ENCODE measurements at regions not wholly inside any gene's neighbourhood (a gene's known extent, or its start where the extent isn't known, plus 50 kb on each side); places are given as distances from the start of the nearest gene placed in this dataset.
"Not testable (repeated sequence)": the region's sequence is repeated elsewhere in the genome, so short reads cannot be mapped to it uniquely, and the experiment has no call there.

GRCh38 chr12:67107751-67108269 lies 161.3 kb upstream of the CAND1 start:
- no peak overlapping the region for H4K8ac ChIP-seq (ENCODE audit: low read length)
- H3K9me3 ChIP-seq (ENCODE audit: control insufficient read depth, low read length): peaks cover 50% of the 10 kb centered on the region
- no peak overlapping the region for H2BK5ac ChIP-seq (ENCODE audit: low read depth, low read length, poor library complexity, severe bottlenecking)
- no peak for DNase-seq
- H4K91ac ChIP-seq (ENCODE audit: low read length): no peak overlapping the region
- no peak overlapping the region for H3K4ac ChIP-seq (ENCODE audit: low read depth in 1 of 2, low read length in 2 of 2)
- H2BK12ac ChIP-seq (ENCODE audit: low read length in 2 of 2): no peak overlapping the region
- no peak overlapping the region for H3K18ac ChIP-seq (ENCODE audit: low read depth in 1 of 2, low read length in 2 of 2)
- no peak overlapping the region for H3K4me3 ChIP-seq (ENCODE audit: insufficient read depth in 1 of 2, low read depth in 1 of 2, low read length in 2 of 2)
- no peak overlapping the region for H3K4me2 ChIP-seq (ENCODE audit: low read length, poor library complexity, severe bottlenecking)
- no peak overlapping the region for H3K27ac ChIP-seq (ENCODE audit: low read length, poor library complexity, severe bottlenecking)
- no peak overlapping the region for H2BK15ac ChIP-seq (ENCODE audit: low read depth, poor library complexity, severe bottlenecking)
- H3K27me3 ChIP-seq (ENCODE audit: control insufficient read depth in 1 of 2, insufficient read depth in 1 of 2, low read length in 2 of 2): peaks cover 2% of the 10 kb centered on the region in 2 experiments
- no peak overlapping the region for H2AK5ac ChIP-seq (ENCODE audit: low read length, severe bottlenecking)
- H2BK120ac ChIP-seq (ENCODE audit: low read depth, low read length): no peak overlapping the region
- WGBS: 67% methylated on average over 1 of the region's 1 CpG
- no peaks in the 10 kb centered on the region for H3K36me3 ChIP-seq (ENCODE audit: control insufficient read depth in 1 of 2, insufficient read depth in 2 of 2, low read depth in 1 of 2, low read length in 2 of 2)
- H3K14ac ChIP-seq (ENCODE audit: low read length in 2 of 2): no peak overlapping the region
- no peaks in the 10 kb centered on the region for H3K79me1 ChIP-seq (replicated peaks; ENCODE audit: low read length, poor library complexity, severe bottlenecking)
- no peaks in the 10 kb centered on the region for H3K4me1 ChIP-seq (ENCODE audit: control insufficient read depth, insufficient read depth, low read depth, low read length)
- no peak overlapping the region for H3K23ac ChIP-seq (ENCODE audit: low read length in 2 of 2)
- no peak overlapping the region for H3K9ac ChIP-seq (ENCODE audit: low read length)
- no peak overlapping the region for H2AFZ ChIP-seq (ENCODE audit: low read depth, low read length)

GRCh38 chr12:67110345-67110744 lies 158.8 kb upstream of the CAND1 start:
- not testable (repeated sequence) for H3K4me2 ChIP-seq (ENCODE audit: low read length, poor library complexity, severe bottlenecking); H3K4ac ChIP-seq (ENCODE audit: low read depth in 1 of 2, low read length in 2 of 2); H3K79me1 ChIP-seq (replicated peaks; ENCODE audit: low read length, poor library complexity, severe bottlenecking); H2AK5ac ChIP-seq (ENCODE audit: low read length, severe bottlenecking); H3K27ac ChIP-seq (ENCODE audit: low read length, poor library complexity, severe bottlenecking); DNase-seq; H2BK15ac ChIP-seq (ENCODE audit: low read depth, poor library complexity, severe bottlenecking); H2BK5ac ChIP-seq (ENCODE audit: low read depth, low read length, poor library complexity, severe bottlenecking); H2AFZ ChIP-seq (ENCODE audit: low read depth, low read length); H3K9ac ChIP-seq (ENCODE audit: low read length); H3K14ac ChIP-seq (ENCODE audit: low read length in 2 of 2); H3K4me1 ChIP-seq (ENCODE audit: control insufficient read depth, insufficient read depth, low read depth, low read length); H4K8ac ChIP-seq (ENCODE audit: low read length); H3K23ac ChIP-seq (ENCODE audit: low read length in 2 of 2); H2BK12ac ChIP-seq (ENCODE audit: low read length in 2 of 2); H3K36me3 ChIP-seq (ENCODE audit: control insufficient read depth in 1 of 2, insufficient read depth in 2 of 2, low read depth in 1 of 2, low read length in 2 of 2); H3K27me3 ChIP-seq (ENCODE audit: control insufficient read depth in 1 of 2, insufficient read depth in 1 of 2, low read length in 2 of 2); H3K4me3 ChIP-seq (ENCODE audit: insufficient read depth in 1 of 2, low read depth in 1 of 2, low read length in 2 of 2); H4K91ac ChIP-seq (ENCODE audit: low read length); H3K18ac ChIP-seq (ENCODE audit: low read depth in 1 of 2, low read length in 2 of 2); H2BK120ac ChIP-seq (ENCODE audit: low read depth, low read length)
- H3K9me3 ChIP-seq (ENCODE audit: control insufficient read depth, low read length): peaks cover 36% of the 10 kb centered on the region
- WGBS: 100% methylated on average over 2 of the region's 2 CpGs

GRCh38 chr12:67111182-67111581 lies 158.0 kb upstream of the CAND1 start:
- no peaks in the 10 kb centered on the region for H3K4me1 ChIP-seq (ENCODE audit: control insufficient read depth, insufficient read depth, low read depth, low read length)

DNA sequence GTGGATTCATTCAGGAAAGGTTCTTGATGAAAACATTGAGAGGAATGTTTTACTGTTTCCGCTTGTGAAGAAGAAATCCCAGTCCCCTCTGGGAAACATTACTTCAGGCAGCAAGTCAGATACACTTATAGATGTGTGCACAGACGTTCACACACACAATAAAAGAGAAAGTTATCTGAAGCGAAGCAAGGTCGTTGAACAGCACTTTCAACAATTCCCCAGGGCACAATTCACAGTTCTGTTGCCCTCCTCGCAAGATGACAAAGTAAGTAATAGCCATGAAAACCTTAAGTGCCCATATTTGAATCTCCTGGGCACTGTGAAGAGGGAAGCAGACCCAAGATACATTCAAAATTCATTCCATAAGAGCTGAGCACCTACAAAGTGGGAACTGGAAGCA lies 156.6 kb upstream of the CAND1 start:
- Histone ChIP-seq H4K8ac (ENCODE audit: low read length) (no peak overlapping the region), H3K9me3 (ENCODE audit: control insufficient read depth, low read length) (peaks cover 17% of the 10 kb centered on the region), H2BK15ac (ENCODE audit: low read depth, poor library complexity, severe bottlenecking) (no peak overlapping the region), H3K27me3 (ENCODE audit: control insufficient read depth in 1 of 2, insufficient read depth in 1 of 2, low read length in 2 of 2) (peaks cover 5 to 8% of the 10 kb centered on the region in 2 experiments), H2AFZ (ENCODE audit: low read depth, low read length) (no peak overlapping the region), H3K4ac (ENCODE audit: low read depth in 1 of 2, low read length in 2 of 2) (no peak overlapping the region), H3K9ac (ENCODE audit: low read length) (no peak overlapping the region), H3K14ac (ENCODE audit: low read length in 2 of 2) (no peak overlapping the region), H2AK5ac (ENCODE audit: low read length, severe bottlenecking) (no peak overlapping the region), H3K18ac (ENCODE audit: low read depth in 1 of 2, low read length in 2 of 2) (no peak overlapping the region), H3K4me1 (ENCODE audit: control insufficient read depth, insufficient read depth, low read depth, low read length) (no peaks in the 10 kb centered on the region), H2BK5ac (ENCODE audit: low read depth, low read length, poor library complexity, severe bottlenecking) (no peak overlapping the region), H3K36me3 (ENCODE audit: control insufficient read depth in 1 of 2, insufficient read depth in 2 of 2, low read depth in 1 of 2, low read length in 2 of 2) (no peaks in the 10 kb centered on the region), H3K23ac (ENCODE audit: low read length in 2 of 2) (no peak overlapping the region), H3K27ac (ENCODE audit: low read length, poor library complexity, severe bottlenecking) (no peak overlapping the region), H3K79me1 (replicated peaks; ENCODE audit: low read length, poor library complexity, severe bottlenecking) (no peaks in the 10 kb centered on the region), H2BK12ac (ENCODE audit: low read length in 2 of 2) (no peak overlapping the region), H3K4me2 (ENCODE audit: low read length, poor library complexity, severe bottlenecking) (no peak overlapping the region), H3K4me3 (ENCODE audit: insufficient read depth in 1 of 2, low read depth in 1 of 2, low read length in 2 of 2) (no peak overlapping the region), H4K91ac (ENCODE audit: low read length) (no peak overlapping the region), H2BK120ac (ENCODE audit: low read depth, low read length) (no peak overlapping the region)
- WGBS: 52% methylated on average over 5 of the region's 5 CpGs
- DNase-seq: no peak

More at GRCh38 chr12:67111182-67111581, 158.0 kb upstream of the CAND1 start:
- no peak overlapping the region for H3K4ac ChIP-seq (ENCODE audit: low read depth in 1 of 2, low read length in 2 of 2)
- no peak overlapping the region for H3K4me3 ChIP-seq (ENCODE audit: insufficient read depth in 1 of 2, low read depth in 1 of 2, low read length in 2 of 2)
- H4K91ac ChIP-seq (ENCODE audit: low read length): no peak overlapping the region
- no peak overlapping the region for H2AK5ac ChIP-seq (ENCODE audit: low read length, severe bottlenecking)
- H4K8ac ChIP-seq (ENCODE audit: low read length): no peak overlapping the region
- H3K18ac ChIP-seq (ENCODE audit: low read depth in 1 of 2, low read length in 2 of 2): no peak overlapping the region
- no peak overlapping the region for H2BK120ac ChIP-seq (ENCODE audit: low read depth, low read length)
- H3K9me3 ChIP-seq (ENCODE audit: control insufficient read depth, low read length): peaks cover 28% of the 10 kb centered on the region
- H3K14ac ChIP-seq (ENCODE audit: low read length in 2 of 2): no peak overlapping the region
- no peak for DNase-seq
- H3K9ac ChIP-seq (ENCODE audit: low read length): no peak overlapping the region
- H3K79me1 ChIP-seq (replicated peaks; ENCODE audit: low read length, poor library complexity, severe bottlenecking): no peaks in the 10 kb centered on the region
- 83% methylated on average over 4 of the region's 4 CpGs for WGBS
- no peak overlapping the region for H2BK12ac ChIP-seq (ENCODE audit: low read length in 2 of 2)
- peaks cover 5 to 8% of the 10 kb centered on the region in 2 experiments for H3K27me3 ChIP-seq (ENCODE audit: control insufficient read depth in 1 of 2, insufficient read depth in 1 of 2, low read length in 2 of 2)
- no peak overlapping the region for H3K27ac ChIP-seq (ENCODE audit: low read length, poor library complexity, severe bottlenecking)
- no peak overlapping the region for H3K23ac ChIP-seq (ENCODE audit: low read length in 2 of 2)
- H2BK15ac ChIP-seq (ENCODE audit: low read depth, poor library complexity, severe bottlenecking): no peak overlapping the region
- no peak overlapping the region for H3K4me2 ChIP-seq (ENCODE audit: low read length, poor library complexity, severe bottlenecking)
- H3K36me3 ChIP-seq (ENCODE audit: control insufficient read depth in 1 of 2, insufficient read depth in 2 of 2, low read depth in 1 of 2, low read length in 2 of 2): no peaks in the 10 kb centered on the region
- no peak overlapping the region for H2AFZ ChIP-seq (ENCODE audit: low read depth, low read length)
- H2BK5ac ChIP-seq (ENCODE audit: low read depth, low read length, poor library complexity, severe bottlenecking): no peak overlapping the region
